Nephron (organoid): ENCODE measurements at regions not wholly inside any gene's neighbourhood (a gene's known extent, or its start where the extent isn't known, plus 50 kb on each side); places are given as distances from the start of the nearest gene placed in this dataset.

ENCODE experiments used
- H3K27ac Mint-ChIP-seq, 3 experiments: 2 replicates each; pipeline ENCODE4 v1.8.0; 2020; ENCODE audit warnings: mixed read lengths in 3 of 3, mild to moderate bottlenecking in 2 of 3, moderate library complexity in 1 of 3
- H3K27me3 Mint-ChIP-seq: 2 replicates; pipeline ENCODE4 v1.8.0; 2021; ENCODE audit warnings: low read depth, mild to moderate bottlenecking, moderate library complexity, mixed read lengths
- H3K36me3 Mint-ChIP-seq: 2 replicates; pipeline ENCODE4 v1.8.0; 2020; ENCODE audit warnings: low read depth, mixed read lengths
- H3K4me1 Mint-ChIP-seq: 2 replicates; pipeline ENCODE4 v1.8.0; 2020; ENCODE audit warnings: mixed read lengths
- H3K4me3 Mint-ChIP-seq, 3 experiments: 2 replicates each; pipeline ENCODE4 v1.8.0; 2020; ENCODE audit warnings: mild to moderate bottlenecking in 3 of 3, mixed read lengths in 3 of 3, moderate library complexity in 2 of 3
- H3K9me3 Mint-ChIP-seq: 2 replicates; pipeline ENCODE4 v1.8.0; 2020; ENCODE audit warnings: mixed read lengths
- CTCF ChIP-seq, 3 experiments: fragments of 200-600 bp; sonication (generic); IDR thresholded peaks; one replicate each; pipeline ENCODE4 v1.5.0; 2021; ENCODE audit warnings: antibody characterized with exemption in 3 of 3; ENCODE audit not compliant: unreplicated experiment in 3 of 3

DNA sequence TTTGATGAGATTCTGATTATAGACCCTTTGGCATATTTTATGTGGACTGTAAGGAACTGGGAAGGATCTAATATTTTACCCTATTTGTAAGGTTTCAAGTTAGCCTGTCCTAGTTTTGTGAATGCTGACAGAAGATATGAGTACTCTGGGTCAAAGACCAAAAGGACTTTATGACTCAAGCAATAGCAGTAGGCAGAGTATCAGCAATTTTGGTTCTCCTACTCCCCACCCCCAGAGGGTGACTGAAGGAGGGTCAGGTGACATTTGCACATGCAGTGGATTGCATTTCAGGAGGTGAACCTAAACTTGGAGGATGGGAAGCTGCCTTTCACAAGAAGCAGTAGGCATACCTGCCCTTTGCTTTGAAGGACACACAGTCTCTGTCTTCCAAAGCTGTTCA lies 84.0 kb upstream of the KLF6 start:
- TF ChIP-seq CTCF (IDR thresholded peaks at IDR 0.05; ENCODE audit: unreplicated experiment in 3 of 3), result no peak

DNA sequence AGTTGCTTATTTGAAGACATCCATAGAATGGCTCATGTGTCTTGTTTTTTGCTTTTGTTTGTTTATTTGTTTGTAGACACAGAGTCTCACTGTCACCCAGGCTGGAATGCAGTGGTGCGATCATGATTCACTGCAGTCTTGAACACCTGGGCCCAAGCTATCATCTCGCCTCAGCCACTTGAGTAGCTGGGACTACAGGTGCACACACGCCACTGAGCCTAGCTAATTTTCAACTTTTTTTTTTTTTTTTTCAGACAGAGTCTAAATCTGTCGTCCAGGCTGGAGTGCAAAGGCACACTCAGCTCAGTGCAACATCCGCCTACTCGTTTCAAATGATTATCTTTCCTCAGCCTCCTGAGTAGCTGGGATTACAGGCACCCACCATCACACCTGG lies 83.3 kb upstream of the KLF6 start:
- Mint-ChIP-seq H3K36me3 (no peaks in the 10 kb centered on the region), H3K4me3 (no peak overlapping the region), H3K9me3 (no peaks in the 10 kb centered on the region), H3K4me1 (peaks cover 16% of the 10 kb centered on the region), H3K27me3 (peaks cover 10% of the 10 kb centered on the region), H3K27ac (no peak overlapping the region)
- no peak for TF ChIP-seq CTCF (IDR thresholded peaks at IDR 0.05; ENCODE audit: unreplicated experiment in 3 of 3)

More for the DNA sequence above, 84.0 kb upstream of the KLF6 start:
- Mint-ChIP-seq H3K27ac (no peak overlapping the region), H3K4me1 (peaks cover 23% of the 10 kb centered on the region), H3K4me3 (no peak overlapping the region), H3K9me3 (no peaks in the 10 kb centered on the region), H3K27me3 (peaks cover 10% of the 10 kb centered on the region), H3K36me3 (no peaks in the 10 kb centered on the region)

DNA sequence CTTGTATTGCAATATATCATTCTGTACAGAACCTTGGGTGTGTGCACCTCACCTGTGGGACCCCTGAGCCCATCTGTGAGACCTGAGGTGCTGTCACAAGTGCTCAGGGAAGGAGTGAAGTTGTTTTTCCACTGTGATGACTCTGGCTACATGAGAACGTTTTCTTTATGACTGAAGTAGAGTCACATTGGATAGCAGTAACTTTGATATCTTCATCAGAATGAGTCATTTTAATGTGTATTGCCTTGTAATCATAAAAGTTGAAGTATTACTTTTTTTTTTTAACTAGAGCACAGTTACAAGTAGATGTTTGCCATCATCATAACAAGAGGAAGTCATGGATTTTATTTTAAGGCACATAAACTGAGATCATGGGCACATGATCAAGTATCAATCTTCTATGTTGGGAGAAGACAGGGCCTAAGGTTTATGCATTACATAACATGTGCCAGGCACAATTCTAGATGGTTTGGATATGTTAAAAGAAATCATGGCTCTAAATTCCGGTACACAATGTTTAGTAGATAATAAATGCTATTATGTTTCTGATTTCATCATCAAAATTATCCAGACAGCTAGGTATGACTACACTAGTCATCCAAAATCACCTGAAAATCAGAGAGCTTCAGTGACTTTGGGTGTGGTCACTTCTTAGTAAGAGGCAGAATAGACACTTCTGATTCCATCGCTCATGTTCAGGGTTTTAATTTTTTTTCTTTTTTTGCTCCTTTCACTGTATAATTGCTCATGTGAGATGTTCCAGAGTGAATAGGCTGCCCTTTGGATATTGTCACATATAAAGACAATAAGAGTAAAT lies 82.7 kb upstream of the KLF6 start:
- no peak overlapping the region for H3K27ac Mint-ChIP-seq
- H3K36me3 Mint-ChIP-seq, result no peaks in the 10 kb centered on the region
- H3K4me1 Mint-ChIP-seq, result peaks cover 11% of the 10 kb centered on the region
- H3K27me3 Mint-ChIP-seq, result peaks cover 10% of the 10 kb centered on the region
- TF ChIP-seq CTCF (IDR thresholded peaks at IDR 0.05; ENCODE audit: unreplicated experiment in 3 of 3), result no peak
- no peak overlapping the region for H3K4me3 Mint-ChIP-seq
- no peaks in the 10 kb centered on the region for H3K9me3 Mint-ChIP-seq

DNA sequence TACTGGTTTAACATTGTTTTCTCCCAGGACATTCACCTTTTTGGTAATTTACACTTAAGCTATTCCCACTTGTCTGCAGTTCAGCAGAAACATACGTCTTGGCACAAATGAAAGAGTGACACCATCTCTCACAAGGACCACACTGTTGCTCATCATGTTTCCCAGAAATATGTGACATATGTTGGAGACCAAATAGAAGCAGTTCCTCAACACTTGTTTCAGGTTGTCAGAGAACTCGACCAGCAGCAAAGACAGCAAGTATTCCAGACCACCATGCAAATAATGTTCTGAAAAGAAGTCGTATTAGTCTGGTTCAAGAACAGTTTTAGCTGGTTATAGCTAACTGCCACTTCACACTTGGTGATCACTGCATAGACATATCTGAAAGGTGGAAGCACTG lies 81.3 kb upstream of the KLF6 start:
- peak overlapping the region in 1 of 3 experiments; percentile 4 for H3K27ac Mint-ChIP-seq
- H3K9me3 Mint-ChIP-seq, result no peaks in the 10 kb centered on the region
- peaks cover 11% of the 10 kb centered on the region for H3K4me1 Mint-ChIP-seq
- no peak for TF ChIP-seq CTCF (IDR thresholded peaks at IDR 0.05; ENCODE audit: unreplicated experiment in 3 of 3)
- H3K27me3 Mint-ChIP-seq, result peaks cover 5% of the 10 kb centered on the region
- H3K4me3 Mint-ChIP-seq, result no peak overlapping the region
- no peaks in the 10 kb centered on the region for H3K36me3 Mint-ChIP-seq

DNA sequence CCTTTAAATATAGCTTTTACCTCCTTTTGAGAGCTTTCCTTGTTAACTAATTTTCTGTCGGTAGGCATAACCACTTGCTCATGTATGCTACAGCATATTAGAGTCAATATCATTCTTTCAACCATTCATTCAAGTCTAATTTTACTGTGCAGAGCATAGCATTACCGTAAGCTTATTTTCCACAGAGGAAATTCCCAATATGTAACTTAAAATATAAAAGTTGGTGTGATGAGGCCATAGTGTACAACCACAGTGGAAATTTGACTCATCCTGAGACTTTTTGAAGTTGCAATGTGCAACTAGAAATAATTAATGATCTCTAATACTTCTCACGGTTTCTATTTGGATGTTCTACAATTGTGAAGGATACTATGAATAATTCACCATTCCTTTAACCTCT lies 80.6 kb upstream of the KLF6 start:
- no peak overlapping the region for H3K4me3 Mint-ChIP-seq
- H3K27ac Mint-ChIP-seq, result no peak overlapping the region
- TF ChIP-seq CTCF (IDR thresholded peaks at IDR 0.05; ENCODE audit: unreplicated experiment in 3 of 3), result no peak
- peaks cover 5% of the 10 kb centered on the region for H3K27me3 Mint-ChIP-seq
- H3K36me3 Mint-ChIP-seq, result no peaks in the 10 kb centered on the region
- no peaks in the 10 kb centered on the region for H3K9me3 Mint-ChIP-seq
- peaks cover 11% of the 10 kb centered on the region for H3K4me1 Mint-ChIP-seq

DNA sequence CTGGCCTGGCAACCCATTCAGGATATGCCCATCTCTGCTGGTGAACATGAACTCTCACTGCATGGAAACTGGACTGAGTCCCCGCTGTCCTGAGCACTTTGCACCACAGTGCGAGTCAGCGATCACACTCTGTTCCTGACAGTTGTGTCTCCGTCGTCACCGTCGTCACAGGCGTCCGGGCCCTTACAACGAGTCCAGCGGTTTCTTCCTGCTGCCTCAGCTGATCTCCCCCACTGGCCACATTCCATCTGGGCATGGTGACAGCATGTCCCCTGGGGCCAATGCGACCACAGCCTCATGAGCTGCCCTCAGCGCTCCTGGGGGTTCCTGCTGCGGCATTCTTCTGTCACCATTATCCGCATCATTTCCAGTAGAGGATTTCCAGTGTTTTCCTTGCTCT lies 76.8 kb upstream of the KLF6 start:
- Mint-ChIP-seq H3K9me3 (no peaks in the 10 kb centered on the region), H3K4me1 (no peaks in the 10 kb centered on the region)

More for the DNA sequence above, 76.8 kb upstream of the KLF6 start:
- TF ChIP-seq CTCF (IDR thresholded peaks at IDR 0.05; ENCODE audit: unreplicated experiment in 3 of 3), result no peak
- H3K27ac Mint-ChIP-seq, result no peak overlapping the region
- H3K27me3 Mint-ChIP-seq, result no peaks in the 10 kb centered on the region
- H3K4me3 Mint-ChIP-seq, result no peak overlapping the region
- no peaks in the 10 kb centered on the region for H3K36me3 Mint-ChIP-seq
